ENCODE measurements at regions not wholly inside any gene's neighbourhood (a gene's known extent, or its start where the extent isn't known, plus 50 kb on each side); places are given as distances from the start of the nearest gene placed in this dataset.

DNA sequence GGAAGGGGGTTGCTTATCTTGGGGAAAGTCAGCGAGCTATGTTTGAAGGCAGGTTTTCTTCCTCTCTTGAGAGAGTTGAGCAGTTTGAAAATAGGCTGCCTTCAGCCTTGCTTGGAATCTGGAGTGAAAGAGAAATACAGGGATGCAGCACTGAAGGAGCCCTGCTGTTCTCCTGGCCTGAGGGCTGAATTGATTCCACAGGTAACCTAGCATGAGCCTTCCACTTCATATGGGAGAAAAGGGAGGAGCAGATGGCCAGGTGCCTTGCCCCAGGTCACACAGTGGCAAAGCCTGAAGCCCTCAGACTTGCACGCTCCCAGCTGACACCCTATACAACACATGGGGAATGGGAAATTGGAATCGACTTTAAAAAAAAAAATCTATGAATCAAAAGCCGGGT lies 88.0 kb upstream of the WLS start:
- H3K27ac ChIP-seq: no peak overlapping the region
- no peaks in the 10 kb centered on the region for H3K27me3 ChIP-seq
- no peak for DNase-seq (ENCODE audit: low spot score)
- H3K9me2 ChIP-seq (replicated peaks; ENCODE audit: insufficient read depth): no peaks in the 10 kb centered on the region
- no peaks in the 10 kb centered on the region for H3K79me2 ChIP-seq
- WGBS (ENCODE audit: low lambda C conversion rate, missing lambda C conversion rate): 69% methylated on average over 4 of the region's 4 CpGs
- H3K4me1 ChIP-seq (ENCODE audit: insufficient read depth): peaks cover 3% of the 10 kb centered on the region
- H3K36me3 ChIP-seq (replicated peaks; ENCODE audit: insufficient read depth, low read depth): no peaks in the 10 kb centered on the region
- no peaks in the 10 kb centered on the region for H3K9me3 ChIP-seq (ENCODE audit: low read depth)
- TF ChIP-seq EZH2 (IDR thresholded peaks at IDR 0.05; ENCODE audit: borderline replicate concordance) (no peak), EZH2phosphoT487 (IDR thresholded peaks at IDR 0.05; ENCODE audit: low read depth, severe bottlenecking, unreplicated experiment) (no peak)
- TF ChIP-seq, protein P1, sequence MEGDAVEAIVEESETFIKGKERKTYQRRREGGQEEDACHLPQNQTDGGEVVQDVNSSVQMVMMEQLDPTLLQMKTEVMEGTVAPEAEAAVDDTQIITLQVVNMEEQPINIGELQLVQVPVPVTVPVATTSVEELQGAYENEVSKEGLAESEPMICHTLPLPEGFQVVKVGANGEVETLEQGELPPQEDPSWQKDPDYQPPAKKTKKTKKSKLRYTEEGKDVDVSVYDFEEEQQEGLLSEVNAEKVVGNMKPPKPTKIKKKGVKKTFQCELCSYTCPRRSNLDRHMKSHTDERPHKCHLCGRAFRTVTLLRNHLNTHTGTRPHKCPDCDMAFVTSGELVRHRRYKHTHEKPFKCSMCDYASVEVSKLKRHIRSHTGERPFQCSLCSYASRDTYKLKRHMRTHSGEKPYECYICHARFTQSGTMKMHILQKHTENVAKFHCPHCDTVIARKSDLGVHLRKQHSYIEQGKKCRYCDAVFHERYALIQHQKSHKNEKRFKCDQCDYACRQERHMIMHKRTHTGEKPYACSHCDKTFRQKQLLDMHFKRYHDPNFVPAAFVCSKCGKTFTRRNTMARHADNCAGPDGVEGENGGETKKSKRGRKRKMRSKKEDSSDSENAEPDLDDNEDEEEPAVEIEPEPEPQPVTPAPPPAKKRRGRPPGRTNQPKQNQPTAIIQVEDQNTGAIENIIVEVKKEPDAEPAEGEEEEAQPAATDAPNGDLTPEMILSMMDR (IDR thresholded peaks at IDR 0.05; ENCODE audit: poor library complexity): no peak
- H3K4me2 ChIP-seq: no peak overlapping the region
- H4K20me1 ChIP-seq (ENCODE audit: insufficient read depth, poor library complexity, severe bottlenecking): no peaks in the 10 kb centered on the region
- H2AFZ ChIP-seq: no peak overlapping the region
- no peak overlapping the region for H3K4me3 ChIP-seq

DNA sequence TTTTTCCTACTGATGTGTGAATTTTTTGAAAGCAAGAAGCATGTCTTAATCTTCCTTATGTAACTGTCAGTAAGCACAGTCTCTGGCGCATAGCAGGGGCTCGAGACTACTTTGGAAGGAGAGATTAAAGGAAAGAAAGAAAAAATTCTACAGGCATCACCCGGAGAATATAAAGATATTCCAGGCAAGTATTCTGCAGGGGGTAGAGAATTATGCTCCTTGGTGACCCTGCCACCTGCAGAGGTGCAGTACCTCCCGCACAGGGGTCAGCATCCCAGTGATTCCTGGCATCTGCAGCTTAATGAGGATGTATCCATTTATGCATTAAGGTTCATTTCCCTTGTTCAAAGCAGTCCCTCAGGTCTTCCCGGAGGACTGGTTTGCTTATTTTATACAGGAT lies 87.6 kb upstream of the WLS start:
- no peaks in the 10 kb centered on the region for H4K20me1 ChIP-seq (ENCODE audit: insufficient read depth, poor library complexity, severe bottlenecking)
- H3K79me2 ChIP-seq: no peaks in the 10 kb centered on the region
- H3K36me3 ChIP-seq (replicated peaks; ENCODE audit: insufficient read depth, low read depth): no peaks in the 10 kb centered on the region
- no peak for DNase-seq (ENCODE audit: low spot score)
- no peak overlapping the region for H3K4me3 ChIP-seq
- TF ChIP-seq EZH2phosphoT487 (IDR thresholded peaks at IDR 0.05; ENCODE audit: low read depth, severe bottlenecking, unreplicated experiment): no peak
- no peak for TF ChIP-seq EZH2 (IDR thresholded peaks at IDR 0.05; ENCODE audit: borderline replicate concordance)
- TF ChIP-seq, protein P1 (IDR thresholded peaks at IDR 0.05; ENCODE audit: poor library complexity): no peak
- no peaks in the 10 kb centered on the region for H3K27me3 ChIP-seq
- H3K4me2 ChIP-seq: no peak overlapping the region
- no peak overlapping the region for H3K27ac ChIP-seq
- WGBS (ENCODE audit: low lambda C conversion rate, missing lambda C conversion rate): 41% methylated on average over 5 of the region's 5 CpGs
- H3K9me3 ChIP-seq (ENCODE audit: low read depth): no peaks in the 10 kb centered on the region
- peaks cover 3% of the 10 kb centered on the region for H3K4me1 ChIP-seq (ENCODE audit: insufficient read depth)
- no peak overlapping the region for H2AFZ ChIP-seq
- H3K9me2 ChIP-seq (replicated peaks; ENCODE audit: insufficient read depth): no peaks in the 10 kb centered on the region

DNA sequence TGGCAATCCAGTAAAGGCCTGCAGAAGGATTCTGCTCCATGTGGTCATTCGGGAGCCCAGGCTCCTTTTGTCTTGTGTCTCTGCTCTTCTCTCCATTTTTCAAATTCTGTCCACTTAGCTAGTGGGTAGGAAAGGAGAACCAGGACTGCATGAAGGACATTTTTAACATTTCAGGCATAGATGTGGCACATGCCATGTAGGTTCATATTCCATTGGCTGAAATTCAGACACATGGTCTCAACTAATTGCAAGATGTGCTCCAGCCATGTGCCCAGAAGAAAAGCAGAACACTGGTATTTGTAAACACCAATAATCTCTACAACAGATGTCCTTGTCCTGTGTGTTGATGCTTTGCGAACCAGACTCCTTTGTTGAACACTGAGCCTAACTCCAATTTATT lies 85.2 kb upstream of the WLS start:
- Histone ChIP-seq H3K27ac (no peak overlapping the region), H3K4me3 (no peak overlapping the region), H4K20me1 (ENCODE audit: insufficient read depth, poor library complexity, severe bottlenecking) (no peaks in the 10 kb centered on the region), H3K79me2 (no peaks in the 10 kb centered on the region), H2AFZ (no peak overlapping the region), H3K27me3 (no peaks in the 10 kb centered on the region), H3K9me3 (ENCODE audit: low read depth) (no peaks in the 10 kb centered on the region), H3K4me2 (no peak overlapping the region), H3K9me2 (replicated peaks; ENCODE audit: insufficient read depth) (no peaks in the 10 kb centered on the region), H3K4me1 (ENCODE audit: insufficient read depth) (peaks cover 3% of the 10 kb centered on the region), H3K36me3 (replicated peaks; ENCODE audit: insufficient read depth, low read depth) (no peaks in the 10 kb centered on the region)
- no peak for DNase-seq (ENCODE audit: low spot score)
- TF ChIP-seq, protein P1 (IDR thresholded peaks at IDR 0.05; ENCODE audit: poor library complexity): no peak
- TF ChIP-seq EZH2 (IDR thresholded peaks at IDR 0.05; ENCODE audit: borderline replicate concordance): no peak
- no peak for TF ChIP-seq EZH2phosphoT487 (IDR thresholded peaks at IDR 0.05; ENCODE audit: low read depth, severe bottlenecking, unreplicated experiment)
- 86% methylated on average over 2 of the region's 2 CpGs for whole genome bisulfite sequencing (ENCODE audit: low lambda C conversion rate, missing lambda C conversion rate)
